ENCODE measurements at regions not wholly inside any gene's neighbourhood (a gene's known extent, or its start where the extent isn't known, plus 50 kb on each side); places are given as distances from the start of the nearest gene placed in this dataset.

DNA sequence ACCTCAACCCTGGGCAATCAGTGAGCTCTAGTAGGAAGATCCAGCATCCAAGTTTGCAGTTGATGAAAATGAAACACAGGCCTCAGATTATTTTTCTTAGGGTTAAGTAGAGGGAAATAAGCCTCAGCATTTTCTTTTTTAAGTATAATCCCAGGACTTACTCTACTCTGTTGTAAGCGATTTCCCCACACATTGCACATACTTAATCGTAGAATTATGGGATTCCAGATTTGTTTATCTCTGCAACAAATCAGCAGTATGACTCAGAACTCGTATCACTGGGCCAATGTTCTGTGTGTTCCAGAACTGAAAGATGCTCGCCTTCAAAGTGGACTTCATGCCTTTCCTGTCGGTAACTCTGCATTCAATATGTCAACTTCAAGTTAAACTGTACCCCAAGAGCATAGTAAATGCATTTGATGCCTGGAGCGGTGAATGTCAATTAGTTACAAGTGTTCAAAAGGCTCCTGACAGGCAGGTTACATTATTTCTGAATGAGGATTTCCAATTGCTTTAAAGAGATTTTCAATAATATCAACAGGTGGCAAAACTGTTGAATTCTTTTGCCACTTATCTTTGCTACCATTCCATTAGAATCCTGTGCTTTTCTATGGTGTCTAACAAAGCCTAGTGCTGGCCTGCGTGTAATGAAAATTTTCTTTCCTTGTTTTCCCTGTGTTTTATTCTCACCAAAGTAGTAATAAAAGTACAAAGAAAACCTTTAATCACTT, 323.8 kb upstream of the SYT1 start:
- Histone ChIP-seq H3K36me3 (replicated peaks; ENCODE audit: insufficient read depth, low read depth) (no peaks in the 10 kb centered on the region), H3K27me3 (no peaks in the 10 kb centered on the region), H3K4me2 (no peak overlapping the region), H3K9me2 (replicated peaks; ENCODE audit: insufficient read depth) (no peaks in the 10 kb centered on the region), H3K27ac (no peak overlapping the region), H3K79me2 (no peaks in the 10 kb centered on the region), H2AFZ (no peak overlapping the region), H3K4me1 (ENCODE audit: insufficient read depth) (no peaks in the 10 kb centered on the region), H3K4me3 (no peak overlapping the region), H4K20me1 (ENCODE audit: insufficient read depth, poor library complexity, severe bottlenecking) (no peaks in the 10 kb centered on the region), H3K9me3 (ENCODE audit: low read depth) (no peaks in the 10 kb centered on the region)
- TF ChIP-seq, protein P1, sequence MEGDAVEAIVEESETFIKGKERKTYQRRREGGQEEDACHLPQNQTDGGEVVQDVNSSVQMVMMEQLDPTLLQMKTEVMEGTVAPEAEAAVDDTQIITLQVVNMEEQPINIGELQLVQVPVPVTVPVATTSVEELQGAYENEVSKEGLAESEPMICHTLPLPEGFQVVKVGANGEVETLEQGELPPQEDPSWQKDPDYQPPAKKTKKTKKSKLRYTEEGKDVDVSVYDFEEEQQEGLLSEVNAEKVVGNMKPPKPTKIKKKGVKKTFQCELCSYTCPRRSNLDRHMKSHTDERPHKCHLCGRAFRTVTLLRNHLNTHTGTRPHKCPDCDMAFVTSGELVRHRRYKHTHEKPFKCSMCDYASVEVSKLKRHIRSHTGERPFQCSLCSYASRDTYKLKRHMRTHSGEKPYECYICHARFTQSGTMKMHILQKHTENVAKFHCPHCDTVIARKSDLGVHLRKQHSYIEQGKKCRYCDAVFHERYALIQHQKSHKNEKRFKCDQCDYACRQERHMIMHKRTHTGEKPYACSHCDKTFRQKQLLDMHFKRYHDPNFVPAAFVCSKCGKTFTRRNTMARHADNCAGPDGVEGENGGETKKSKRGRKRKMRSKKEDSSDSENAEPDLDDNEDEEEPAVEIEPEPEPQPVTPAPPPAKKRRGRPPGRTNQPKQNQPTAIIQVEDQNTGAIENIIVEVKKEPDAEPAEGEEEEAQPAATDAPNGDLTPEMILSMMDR (IDR thresholded peaks at IDR 0.05; ENCODE audit: poor library complexity): no peak
- no peak for TF ChIP-seq EZH2phosphoT487 (IDR thresholded peaks at IDR 0.05; ENCODE audit: low read depth, severe bottlenecking, unreplicated experiment)
- no peak for TF ChIP-seq EZH2 (IDR thresholded peaks at IDR 0.05; ENCODE audit: borderline replicate concordance)
- 81% methylated on average over 7 of the region's 7 CpGs for WGBS (ENCODE audit: low lambda C conversion rate, missing lambda C conversion rate)
- DNase-seq (ENCODE audit: low spot score): no peak

GRCh38 chr12:78550831-78551230, 313.7 kb upstream of the SYT1 start:
- Histone ChIP-seq H3K36me3 (replicated peaks; ENCODE audit: insufficient read depth, low read depth) (no peaks in the 10 kb centered on the region), H3K9me3 (ENCODE audit: low read depth) (no peaks in the 10 kb centered on the region), H3K4me3 (no peak overlapping the region), H3K79me2 (no peaks in the 10 kb centered on the region), H3K27me3 (no peaks in the 10 kb centered on the region), H3K9me2 (replicated peaks; ENCODE audit: insufficient read depth) (no peaks in the 10 kb centered on the region), H3K4me1 (ENCODE audit: insufficient read depth) (no peaks in the 10 kb centered on the region), H3K4me2 (no peak overlapping the region), H3K27ac (no peak overlapping the region), H4K20me1 (ENCODE audit: insufficient read depth, poor library complexity, severe bottlenecking) (no peaks in the 10 kb centered on the region), H2AFZ (no peak overlapping the region)
- TF ChIP-seq EZH2 (IDR thresholded peaks at IDR 0.05; ENCODE audit: borderline replicate concordance) (no peak), EZH2phosphoT487 (IDR thresholded peaks at IDR 0.05; ENCODE audit: low read depth, severe bottlenecking, unreplicated experiment) (no peak)
- TF ChIP-seq, protein P1 (IDR thresholded peaks at IDR 0.05; ENCODE audit: poor library complexity): no peak
- 91% methylated on average over 3 of the region's 3 CpGs for WGBS (ENCODE audit: low lambda C conversion rate, missing lambda C conversion rate)
- no peak for DNase-seq (ENCODE audit: low spot score)

GRCh38 chr12:78555802-78556201, 308.8 kb upstream of the SYT1 start:
- no peaks in the 10 kb centered on the region for H4K20me1 ChIP-seq (ENCODE audit: insufficient read depth, poor library complexity, severe bottlenecking)
- H3K79me2 ChIP-seq: no peaks in the 10 kb centered on the region
- H3K36me3 ChIP-seq (replicated peaks; ENCODE audit: insufficient read depth, low read depth): no peaks in the 10 kb centered on the region
- no peak overlapping the region for H3K4me2 ChIP-seq
- H3K9me3 ChIP-seq (ENCODE audit: low read depth): no peaks in the 10 kb centered on the region
- no peak overlapping the region for H2AFZ ChIP-seq
- no peak overlapping the region for H3K27ac ChIP-seq
- no peak overlapping the region for H3K4me3 ChIP-seq
- DNase-seq (ENCODE audit: low spot score): no peak
- H3K4me1 ChIP-seq (ENCODE audit: insufficient read depth): no peaks in the 10 kb centered on the region
- no peaks in the 10 kb centered on the region for H3K27me3 ChIP-seq
- no peaks in the 10 kb centered on the region for H3K9me2 ChIP-seq (replicated peaks; ENCODE audit: insufficient read depth)
- no peak for TF ChIP-seq EZH2phosphoT487 (IDR thresholded peaks at IDR 0.05; ENCODE audit: low read depth, severe bottlenecking, unreplicated experiment)
- TF ChIP-seq, protein P1 (IDR thresholded peaks at IDR 0.05; ENCODE audit: poor library complexity): no peak
- no peak for TF ChIP-seq EZH2 (IDR thresholded peaks at IDR 0.05; ENCODE audit: borderline replicate concordance)

All from hepatocyte (in vitro differentiated cells).